ENCODE measurements at regions not wholly inside any gene's neighbourhood (a gene's known extent, or its start where the extent isn't known, plus 50 kb on each side); places are given as distances from the start of the nearest gene placed in this dataset.

DNA sequence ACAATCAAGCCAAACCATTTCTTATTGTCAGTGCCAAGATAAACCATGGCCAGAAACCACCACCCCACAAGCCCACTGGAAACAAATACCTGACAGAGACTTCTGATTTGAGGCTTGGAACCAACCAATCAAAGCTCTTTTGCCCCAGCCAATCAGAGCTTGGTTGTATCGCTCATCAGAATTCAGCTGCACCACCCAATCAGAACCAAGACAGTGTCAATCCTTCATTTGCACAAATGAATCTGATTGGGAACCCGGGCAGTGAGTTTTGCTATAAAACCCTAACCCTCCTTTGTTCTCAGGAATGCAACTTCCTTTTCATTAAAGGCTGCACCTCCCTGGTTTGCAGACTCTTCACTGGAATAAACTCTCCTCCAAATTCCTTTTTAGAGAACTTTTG lies 87.4 kb downstream of the ELAPOR2 start:
- no peak for DNase-seq (ENCODE audit: low spot score)

DNA sequence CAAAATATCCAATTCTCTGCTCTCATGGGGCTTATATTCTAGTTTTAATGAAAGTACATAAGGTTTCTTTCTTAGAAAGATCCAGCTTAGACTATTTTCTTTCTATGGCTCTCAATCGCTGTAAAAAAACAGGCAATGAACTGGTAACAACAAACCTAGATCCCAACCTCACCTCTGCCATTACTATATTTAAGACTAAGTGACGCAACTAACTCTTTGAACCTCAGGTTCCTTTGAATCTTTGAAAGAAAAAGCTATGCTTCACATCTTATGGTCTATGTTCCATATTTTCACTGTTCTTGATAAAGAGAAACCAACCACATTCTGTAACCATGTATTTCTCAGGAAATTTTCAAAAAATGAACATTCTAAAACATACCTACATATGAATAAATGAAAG lies 88.5 kb downstream of the ELAPOR2 start:
- no peak for DNase-seq (ENCODE audit: low spot score)

DNA sequence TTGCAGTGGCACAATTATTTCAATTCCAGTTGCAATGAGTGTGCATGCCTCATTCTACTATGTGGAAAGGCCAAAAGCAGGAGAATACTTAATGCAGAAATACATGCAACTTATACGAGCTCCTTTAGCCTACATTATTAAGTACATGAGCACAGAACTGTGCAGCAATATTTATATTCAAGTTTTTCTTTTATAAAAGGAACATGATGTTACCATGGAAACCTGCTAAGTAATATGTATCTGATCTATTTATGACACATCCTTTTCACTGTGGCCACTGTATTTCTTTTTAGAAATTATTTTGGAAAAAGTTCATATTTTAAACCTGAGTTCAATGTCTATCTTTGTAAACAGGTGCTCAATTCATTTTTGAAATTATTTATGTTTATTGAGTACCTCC lies 88.9 kb downstream of the ELAPOR2 start:
- DNase-seq (ENCODE audit: low spot score), result no peak

DNA sequence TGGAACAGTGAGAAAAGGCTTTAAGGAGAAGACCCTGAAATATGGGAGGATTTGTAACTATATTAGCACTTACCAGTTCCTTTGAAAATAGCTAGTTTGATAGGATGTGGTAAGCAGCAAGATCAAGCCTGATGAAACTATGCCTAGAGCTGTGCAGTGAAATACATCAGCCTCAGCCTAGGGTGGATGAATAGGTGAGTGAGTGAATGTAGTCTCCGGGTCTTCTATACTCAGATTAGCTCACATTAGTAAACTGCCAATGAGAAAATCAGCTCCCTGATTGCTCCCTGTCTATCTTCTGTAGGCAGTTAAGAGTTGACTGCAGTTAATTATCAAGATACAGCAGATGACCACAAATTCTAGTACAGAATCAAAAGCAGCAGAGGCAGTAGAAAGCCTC lies 89.6 kb downstream of the ELAPOR2 start:
- no peak for DNase-seq (ENCODE audit: low spot score)

DNA sequence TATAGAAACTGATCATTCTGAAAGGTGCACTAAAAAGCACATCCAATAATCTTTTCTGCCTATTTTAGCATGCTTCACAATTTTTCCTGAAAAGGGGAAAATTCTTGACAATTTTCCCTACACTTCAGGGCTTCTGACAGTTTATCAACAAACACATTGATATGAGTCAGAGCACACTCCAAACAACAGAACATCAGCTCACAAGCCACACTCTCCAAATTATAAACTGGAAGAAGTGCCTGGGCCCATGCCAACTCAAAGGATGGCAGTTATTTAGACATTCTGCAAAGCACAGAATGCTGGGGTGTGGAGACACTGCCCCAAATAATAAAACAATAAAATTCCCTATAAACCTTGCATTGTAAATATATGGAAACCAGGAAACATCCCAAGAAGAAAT lies 90.8 kb downstream of the ELAPOR2 start:
- no peak for DNase-seq (ENCODE audit: low spot score)

DNA sequence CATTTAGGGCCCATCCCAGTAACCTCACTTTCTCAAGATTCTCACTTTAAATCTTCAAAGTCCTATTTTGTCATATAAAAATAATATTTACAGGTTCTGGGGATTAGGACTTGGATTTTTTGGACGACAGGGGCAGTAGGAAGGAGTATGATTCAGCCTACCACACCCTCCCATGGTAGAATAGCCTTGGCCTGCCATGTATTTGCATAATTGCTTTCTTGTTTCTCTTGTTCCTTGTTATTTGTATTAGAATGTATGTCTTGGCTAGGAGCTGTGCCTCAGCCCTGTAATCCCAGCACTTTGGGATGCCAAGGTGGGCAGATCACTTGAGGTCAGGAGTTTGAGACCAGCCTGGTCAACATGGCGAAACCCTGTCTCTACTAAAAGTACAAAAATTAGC lies 92.5 kb downstream of the ELAPOR2 start:
- no peak for DNase-seq (ENCODE audit: low spot score)

DNA sequence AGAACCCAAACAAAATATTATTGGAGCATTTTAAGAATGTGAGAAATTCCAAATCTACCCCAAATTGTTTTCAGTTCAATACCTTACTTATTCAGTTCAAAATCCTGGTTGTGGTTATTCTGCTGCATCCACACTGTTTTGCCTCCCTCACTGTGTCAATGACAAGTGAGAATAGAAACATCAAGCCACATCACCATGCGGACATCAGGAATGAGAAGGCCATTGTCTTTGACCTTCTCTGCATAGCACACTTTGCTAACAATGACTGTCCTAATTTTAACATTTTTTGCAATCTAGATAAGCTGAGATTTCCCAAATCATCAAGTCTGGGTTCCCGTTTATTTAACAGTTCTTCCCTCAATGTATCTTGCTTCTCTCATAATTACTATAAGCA lies 93.7 kb downstream of the ELAPOR2 start:
- DNase-seq (ENCODE audit: low spot score), result no peak

DNA sequence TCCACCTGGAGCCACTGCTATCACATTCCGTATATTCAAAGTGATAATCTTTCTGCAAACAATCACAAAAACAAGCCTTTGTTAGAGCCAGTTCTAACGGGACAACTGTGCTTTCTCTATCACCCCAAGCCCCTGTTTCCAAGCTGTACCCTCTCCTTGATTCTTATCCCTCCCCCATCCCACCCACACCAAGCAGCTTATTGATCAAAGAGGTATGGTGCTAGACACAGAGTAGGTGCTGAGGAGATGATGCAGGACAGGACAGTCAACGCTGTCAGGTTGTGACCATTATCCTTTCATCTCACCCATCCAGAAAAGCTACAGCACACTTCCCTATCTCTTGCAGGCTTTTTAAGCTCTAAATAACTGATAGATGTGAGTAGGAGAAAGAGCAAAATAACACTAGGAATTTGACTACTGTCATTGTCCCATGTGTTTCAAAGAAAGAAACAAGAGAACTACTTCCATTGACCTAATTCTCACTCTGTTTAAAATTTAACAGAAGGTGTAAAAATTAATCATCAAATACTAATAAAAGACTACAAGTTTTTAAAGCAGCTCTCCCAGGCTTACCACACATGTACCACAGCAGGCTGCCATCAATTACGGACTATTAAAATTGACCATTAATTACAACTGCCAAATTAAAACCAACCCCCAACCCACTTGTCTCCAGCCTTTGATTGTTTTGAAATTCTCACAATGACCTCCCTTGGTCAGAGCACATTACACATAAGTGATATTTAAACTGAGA lies 94.3 kb downstream of the ELAPOR2 start:
- DNase-seq (ENCODE audit: low spot score), result no peak

DNA sequence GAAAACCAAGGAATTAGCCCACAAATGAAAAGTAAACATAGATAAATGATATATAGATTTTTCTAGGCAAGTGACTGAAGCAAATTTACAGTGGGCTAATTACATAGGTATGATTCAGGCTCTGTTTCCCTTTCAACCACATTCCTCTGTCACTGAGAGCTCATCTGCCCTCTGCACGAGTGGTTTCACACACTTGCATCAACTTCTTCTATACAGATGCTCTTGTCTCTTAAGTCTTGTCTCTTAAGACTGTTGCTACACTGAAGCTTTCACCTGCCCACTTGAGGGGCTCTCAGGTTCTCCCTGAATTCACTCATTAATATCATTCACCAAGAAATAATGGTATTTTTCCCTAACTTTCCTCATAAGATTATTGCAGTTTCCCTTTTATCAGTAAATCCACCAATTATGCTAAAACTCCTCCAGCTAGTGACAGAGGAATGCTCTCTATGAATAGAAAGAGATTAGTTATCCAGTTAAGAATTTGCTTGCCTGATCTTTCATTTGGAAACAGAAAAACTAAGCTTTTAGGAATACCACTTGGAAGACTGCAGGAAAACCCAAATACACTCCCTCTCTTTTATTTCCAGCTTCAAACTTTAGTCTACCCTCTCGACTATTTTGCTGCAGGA lies 95.7 kb downstream of the ELAPOR2 start:
- DNase-seq (ENCODE audit: low spot score), result no peak

DNA sequence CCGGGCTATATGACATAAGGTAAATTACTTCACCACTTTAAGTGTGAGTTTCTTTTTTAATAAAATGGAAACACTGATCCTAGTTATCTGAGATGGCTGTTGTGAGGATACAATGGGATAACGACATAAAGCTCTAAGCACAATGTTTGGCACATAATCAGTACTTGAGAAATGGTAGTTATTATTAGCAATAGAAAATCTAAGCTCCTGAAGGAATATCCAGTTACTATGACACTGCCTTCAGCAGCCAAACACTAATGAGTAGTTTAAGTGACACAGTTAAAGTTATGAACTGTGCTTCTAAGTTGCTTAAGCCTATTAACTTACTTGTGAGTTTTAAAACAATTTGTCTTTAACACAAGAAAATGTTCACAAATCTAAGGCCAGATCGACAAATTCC lies 96.8 kb downstream of the ELAPOR2 start:
- DNase-seq (ENCODE audit: low spot score), result no peak

DNA sequence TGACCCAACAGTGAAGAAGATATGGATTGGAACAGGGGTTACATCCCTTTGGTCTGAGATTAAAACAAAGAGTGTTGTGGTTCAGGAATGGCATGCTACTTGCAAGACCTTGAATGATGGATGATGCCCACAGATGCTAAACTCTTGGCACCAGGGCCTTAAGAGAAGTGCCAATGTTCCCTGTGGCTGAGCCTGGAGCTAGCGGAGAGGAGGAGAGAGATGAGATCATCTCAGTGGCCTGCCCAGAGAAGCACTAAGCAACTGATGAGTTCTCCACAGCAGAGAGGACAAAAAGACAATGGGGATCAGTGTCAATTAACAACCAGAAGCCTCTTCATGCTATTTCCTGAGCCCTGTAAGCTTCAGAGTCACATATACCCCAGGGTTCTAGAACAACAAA lies 97.8 kb downstream of the ELAPOR2 start:
- DNase-seq (ENCODE audit: low spot score), result no peak

DNA sequence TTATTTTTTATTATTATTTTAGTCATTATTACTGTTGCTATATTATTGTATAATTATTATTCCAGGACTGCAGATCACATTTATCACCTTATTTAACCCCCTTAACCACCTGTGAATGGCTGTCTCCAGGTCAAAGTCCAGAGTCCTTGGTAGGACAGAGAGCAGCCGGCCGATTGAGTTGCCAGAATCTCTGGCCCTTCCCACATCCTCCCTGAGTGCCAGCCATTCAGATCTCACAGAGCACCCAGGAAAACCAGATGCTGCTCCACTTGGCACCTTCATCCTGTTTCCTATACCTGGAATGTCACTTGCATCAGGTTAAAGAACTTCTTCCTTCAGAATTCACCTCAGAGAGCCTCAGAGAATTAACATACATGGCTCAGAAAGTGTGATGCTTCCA lies 101.1 kb downstream of the ELAPOR2 start:
- no peak for DNase-seq (ENCODE audit: low spot score)

DNA sequence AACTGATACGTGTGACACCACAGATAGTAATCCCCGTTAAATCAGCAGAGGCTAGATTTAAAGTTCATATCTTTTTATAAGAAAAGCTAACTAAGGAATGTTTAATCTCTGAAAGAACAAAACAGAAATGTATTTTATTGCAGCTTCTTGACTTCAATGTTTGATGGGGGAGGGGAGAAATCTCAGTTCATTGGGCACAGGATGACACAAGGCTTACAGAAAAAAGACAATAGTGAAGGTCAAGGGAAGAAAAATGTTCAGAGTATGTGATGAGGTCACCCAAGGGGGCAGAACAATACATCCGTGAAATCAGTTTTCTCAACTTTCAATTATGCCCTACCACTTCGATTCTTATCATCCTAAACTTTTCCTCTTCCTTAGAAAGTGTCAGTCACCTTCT lies 102.9 kb downstream of the ELAPOR2 start:
- DNase-seq (ENCODE audit: low spot score), result peak; percentile 10

DNA sequence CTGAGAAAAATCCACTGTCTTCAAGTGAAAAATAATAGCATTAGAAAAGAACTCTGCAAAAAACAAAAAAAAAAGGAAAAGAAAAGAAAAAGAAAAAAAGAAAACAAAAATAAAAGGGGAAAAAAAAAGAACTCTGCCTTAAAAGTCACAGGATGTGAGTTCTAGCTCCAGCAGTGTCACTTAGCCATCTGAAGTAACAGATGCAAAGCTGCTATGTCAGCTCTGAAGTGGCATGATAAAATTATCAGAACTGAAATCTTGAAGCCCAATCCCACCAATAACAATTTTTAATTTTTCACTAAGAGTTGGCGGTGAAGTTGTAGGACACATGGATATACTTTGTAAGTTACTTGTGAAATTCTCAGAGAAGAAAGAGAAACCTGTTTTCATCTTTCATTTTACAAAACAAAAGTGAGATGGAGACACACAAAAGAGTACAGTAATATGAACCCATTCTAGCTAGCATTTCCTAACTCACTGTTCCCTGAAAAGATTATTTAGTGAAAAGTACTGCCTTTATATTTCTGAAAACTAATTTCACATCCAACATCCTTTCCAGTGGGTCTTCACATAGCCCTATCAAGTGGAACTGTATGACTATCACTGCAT lies 103.5 kb downstream of the ELAPOR2 start:
- no peak for DNase-seq (ENCODE audit: low spot score)

DNA sequence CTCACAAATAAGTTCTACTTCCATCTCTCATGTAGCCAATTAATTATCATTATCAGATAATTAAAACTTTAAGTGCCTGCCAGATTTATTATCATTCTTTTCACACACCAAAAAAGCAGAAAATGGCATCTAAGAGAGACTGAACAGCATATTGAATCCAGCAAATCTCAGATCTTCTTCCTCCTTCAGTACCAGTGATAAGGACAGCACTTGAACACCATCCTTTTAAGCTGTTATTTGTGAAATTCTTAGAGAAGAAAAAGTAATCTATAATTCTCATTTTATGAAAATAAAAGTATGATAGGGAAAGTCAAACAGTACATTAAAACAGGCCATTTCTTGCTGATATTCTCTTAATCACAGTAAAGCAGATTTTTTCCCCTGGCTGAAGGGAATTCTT lies 104.5 kb downstream of the ELAPOR2 start:
- DNase-seq (ENCODE audit: low spot score), result no peak

DNA sequence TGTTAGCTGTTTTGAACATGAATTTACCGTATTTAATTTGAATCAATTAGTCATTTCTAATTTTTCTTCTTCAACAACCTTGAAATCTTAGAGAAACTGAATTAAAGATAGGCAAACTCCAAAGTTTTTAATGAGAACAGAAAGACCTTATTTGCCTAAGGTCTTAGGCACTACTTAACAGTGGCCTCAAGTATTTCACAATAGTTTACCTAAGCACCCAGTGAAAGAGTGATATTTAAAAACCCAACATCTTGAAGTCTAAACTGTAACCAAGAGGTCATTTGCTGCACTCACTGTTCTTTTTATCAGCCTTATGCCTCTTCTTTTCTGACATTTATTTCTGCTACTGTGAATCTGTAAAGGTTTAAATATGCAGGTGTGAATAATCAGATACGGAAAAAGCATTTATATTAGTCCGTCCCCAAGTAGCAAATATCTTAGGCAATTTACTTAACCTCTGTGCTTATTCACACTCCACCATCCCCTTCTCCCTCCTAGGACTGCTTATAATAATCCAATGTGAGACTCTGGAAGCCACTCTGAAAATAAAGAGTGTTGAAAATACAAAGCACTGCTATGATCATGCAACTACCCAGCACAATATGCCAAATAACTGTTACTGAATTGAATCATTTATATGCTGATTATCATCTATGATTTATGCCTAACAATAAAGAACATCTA lies 105.7 kb downstream of the ELAPOR2 start:
- no peak for DNase-seq (ENCODE audit: low spot score)

DNA sequence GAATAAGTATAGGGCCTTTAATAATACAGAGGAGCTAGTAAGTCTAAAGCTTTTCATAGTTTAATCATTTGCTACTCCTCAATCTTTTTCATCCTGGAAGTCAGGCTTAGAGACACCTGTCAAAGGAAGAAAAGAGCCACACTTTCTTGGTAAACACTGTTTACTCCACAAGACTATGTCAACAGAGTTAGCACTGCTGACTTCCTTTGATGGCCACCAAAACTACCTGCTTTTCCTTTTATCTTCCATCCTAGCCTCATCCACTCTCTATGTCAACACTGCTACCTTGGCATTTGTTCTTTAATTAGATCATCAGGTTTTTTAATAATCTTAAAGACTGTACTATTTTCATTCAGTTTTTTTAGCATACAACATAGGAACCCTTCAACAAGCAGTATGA lies 106.2 kb downstream of the ELAPOR2 start:
- no peak for DNase-seq (ENCODE audit: low spot score)

DNA sequence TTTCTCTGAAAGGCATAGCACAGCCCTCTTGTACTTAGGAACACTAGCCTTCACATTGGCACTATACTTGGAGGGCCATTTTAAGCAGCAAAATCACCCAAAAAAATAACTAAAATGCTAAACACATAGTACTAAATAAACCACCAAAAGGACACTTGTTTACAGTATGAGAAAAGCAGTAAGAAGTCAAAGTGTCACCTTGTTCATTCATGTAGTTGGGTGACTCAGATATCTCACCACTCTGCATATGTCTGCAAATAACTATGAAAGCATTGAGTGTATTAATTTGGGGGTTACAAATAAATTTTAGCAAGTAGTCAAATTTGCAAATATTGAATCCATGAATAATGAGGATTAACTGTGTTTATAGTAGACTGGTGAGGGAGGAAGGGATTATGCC lies 107.6 kb downstream of the ELAPOR2 start:
- no peak for DNase-seq (ENCODE audit: low spot score)

DNA sequence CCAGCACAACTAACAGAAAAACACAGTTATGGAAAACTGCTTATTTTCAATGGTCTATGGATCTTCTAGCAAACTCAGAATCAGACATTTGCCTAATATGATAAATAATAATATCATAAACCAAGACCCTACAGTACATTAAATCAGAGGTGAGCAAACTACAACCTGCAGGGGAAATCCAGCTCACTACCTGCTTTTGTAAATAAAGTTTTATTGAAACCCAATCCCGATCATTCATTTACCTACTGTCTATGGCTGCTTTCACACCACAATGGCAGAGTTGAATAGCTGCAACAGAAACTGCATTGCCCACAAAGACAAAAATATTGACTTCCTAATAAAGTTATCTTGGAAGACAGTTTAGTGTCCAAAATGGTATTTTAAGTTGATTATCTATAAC lies 108.5 kb downstream of the ELAPOR2 start:
- no peak for DNase-seq (ENCODE audit: low spot score)

DNA sequence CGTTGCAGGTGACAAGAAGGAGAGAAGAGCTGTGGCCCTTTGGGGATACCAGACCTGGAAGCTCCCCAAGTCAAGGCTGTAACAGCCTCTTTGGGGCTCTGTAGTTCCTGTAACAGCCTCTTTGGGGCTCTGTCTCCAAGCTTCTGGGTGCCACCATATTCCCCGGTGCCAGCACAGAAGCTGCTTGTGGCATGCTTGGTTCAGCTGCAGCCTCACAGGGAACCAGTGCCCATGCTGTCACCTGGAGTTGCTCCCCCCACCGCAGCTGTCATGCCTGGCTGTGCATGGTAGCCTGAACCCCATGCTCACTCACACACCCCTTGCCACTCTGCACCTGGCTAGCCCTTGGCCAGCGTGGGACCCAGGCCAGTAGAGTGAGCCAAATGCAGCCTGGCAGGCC lies 109.1 kb downstream of the ELAPOR2 start:
- no peak for DNase-seq (ENCODE audit: low spot score)

DNA sequence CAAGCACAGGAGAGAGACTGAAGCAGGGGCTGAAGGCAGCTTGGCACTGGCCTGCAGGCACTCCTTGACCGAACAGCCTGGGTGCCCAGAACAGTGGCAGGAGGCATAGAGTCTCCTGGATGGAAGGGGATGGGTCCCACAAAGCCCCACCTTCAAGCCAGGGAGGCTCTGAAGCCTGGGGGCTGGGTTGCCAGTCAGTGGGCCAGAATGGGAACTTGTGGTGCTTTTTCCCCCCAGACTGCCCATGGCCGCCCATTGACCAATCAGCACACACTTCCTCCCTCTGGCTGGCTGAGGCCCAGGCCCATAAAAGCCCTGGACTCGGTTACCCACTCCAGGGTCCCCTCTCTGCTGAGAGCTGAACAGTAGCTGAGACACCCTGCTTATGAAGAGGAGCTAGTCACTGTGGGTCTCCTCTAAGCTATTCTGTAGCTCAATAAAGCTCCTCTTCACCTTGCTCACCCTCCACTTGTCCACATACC lies 109.6 kb downstream of the ELAPOR2 start:
- DNase-seq (ENCODE audit: low spot score), result no peak

DNA sequence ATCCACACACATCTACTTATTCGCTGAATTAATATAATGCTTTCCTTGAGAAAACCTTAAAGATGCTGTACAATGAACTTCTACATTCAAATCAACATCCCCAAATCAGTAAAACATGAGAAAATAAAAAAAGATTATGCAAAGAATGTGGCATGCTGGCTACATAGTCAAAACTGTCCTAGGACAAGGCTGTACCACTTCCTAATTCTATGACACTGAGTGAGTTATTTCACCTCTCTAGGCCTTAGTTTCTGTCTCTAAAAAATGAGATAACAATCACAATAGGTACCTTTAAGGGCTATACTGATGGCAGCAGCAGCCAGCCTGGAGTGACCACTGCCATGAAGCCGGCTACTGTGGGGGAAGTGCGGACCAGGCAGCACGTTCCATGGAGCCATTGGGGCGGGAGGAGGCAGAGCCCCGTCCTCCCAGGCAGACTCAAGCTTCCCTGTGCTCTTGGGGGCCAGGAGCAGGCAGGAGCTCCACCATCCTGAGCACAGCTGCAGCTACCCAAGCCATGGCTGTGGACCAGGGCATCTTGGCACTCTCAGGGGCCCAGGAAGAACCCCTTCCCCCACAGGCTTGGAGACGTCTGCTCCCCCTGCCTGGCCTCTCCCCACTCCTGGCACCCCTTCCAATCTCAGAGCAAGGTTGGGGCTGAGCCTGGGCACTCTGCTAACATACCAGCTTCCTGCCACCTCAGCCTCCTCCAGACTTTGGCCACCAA lies 110.2 kb downstream of the ELAPOR2 start:
- DNase-seq (ENCODE audit: low spot score), result no peak
